Gastroesophageal sphincter (tissue), 3 donors: ENCODE measurements at regions not wholly inside any gene's neighbourhood (a gene's known extent, or its start where the extent isn't known, plus 50 kb on each side); places are given as distances from the start of the nearest gene placed in this dataset.
"Not testable (repeated sequence)": the region's sequence is repeated elsewhere in the genome, so short reads cannot be mapped to it uniquely, and the experiment has no call there.

Source experiments
- CTCF ChIP-seq, 4 experiments: fragments of 200-600 bp in 2 of 4; fragments of 450-650 bp in 2 of 4; sonication (generic) in 1 of 4; IDR thresholded peaks; one replicate each; pipeline ENCODE4 v1.5.1; 2017 to 2019; ENCODE audit warnings: antibody characterized with exemption in 4 of 4, mild to moderate bottlenecking in 2 of 4, moderate library complexity in 2 of 4
- POLR2A ChIP-seq, 2 donors: fragments of 450-650 bp; IDR thresholded peaks; one replicate each; pipeline ENCODE4 v1.6.1; 2017; ENCODE audit warnings: antibody characterized with exemption in 2 of 2, mild to moderate bottlenecking in 2 of 2, moderate library complexity in 1 of 2
- POLR2AphosphoS5 ChIP-seq: sonication (generic); formaldehyde crosslinking; IDR thresholded peaks from one replicate; pipeline ENCODE4 v1.6.1; 2017; ENCODE audit warnings: antibody characterized with exemption

GRCh38 chr10:65794861-65795260 lies 1131.0 kb upstream of the LRRTM3 start:
- not testable (repeated sequence) for TF ChIP-seq POLR2AphosphoS5; CTCF (IDR thresholded peaks at IDR 0.05); POLR2A (IDR thresholded peaks at IDR 0.05)
